ENCODE measurements at regions not wholly inside any gene's neighbourhood (a gene's known extent, or its start where the extent isn't known, plus 50 kb on each side); places are given as distances from the start of the nearest gene placed in this dataset.

- no peak for DNase-seq (ENCODE audit: low read depth in 2 of 2)
Measured at GRCh38 chr4:130479674-130480073, 1383.7 kb downstream of the C4orf33 start.

GRCh38 chr4:130484826-130485225 lies 1388.9 kb downstream of the C4orf33 start:
- DNase-seq (ENCODE audit: low read depth in 2 of 2): no peak

DNA sequence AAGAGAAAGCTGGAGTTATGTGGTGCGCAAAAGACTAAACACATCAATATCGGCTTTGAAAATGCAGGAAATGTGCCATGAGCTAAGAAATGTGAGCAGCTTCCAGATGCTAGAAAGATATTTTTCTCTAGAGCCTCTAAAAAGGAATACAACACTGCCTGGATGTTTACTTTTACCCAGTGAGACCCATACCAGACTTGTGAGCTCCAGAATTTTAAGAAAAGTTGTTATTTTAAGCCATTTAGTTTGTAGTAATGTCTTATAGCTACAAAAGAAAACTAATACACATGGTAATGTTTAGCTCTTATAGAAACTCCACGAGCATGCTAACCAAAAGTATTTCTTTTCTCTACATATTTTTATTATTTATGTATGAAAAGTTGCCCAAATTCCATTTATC lies 1389.4 kb downstream of the C4orf33 start:
- no peak for DNase-seq (ENCODE audit: low read depth in 2 of 2)

DNA sequence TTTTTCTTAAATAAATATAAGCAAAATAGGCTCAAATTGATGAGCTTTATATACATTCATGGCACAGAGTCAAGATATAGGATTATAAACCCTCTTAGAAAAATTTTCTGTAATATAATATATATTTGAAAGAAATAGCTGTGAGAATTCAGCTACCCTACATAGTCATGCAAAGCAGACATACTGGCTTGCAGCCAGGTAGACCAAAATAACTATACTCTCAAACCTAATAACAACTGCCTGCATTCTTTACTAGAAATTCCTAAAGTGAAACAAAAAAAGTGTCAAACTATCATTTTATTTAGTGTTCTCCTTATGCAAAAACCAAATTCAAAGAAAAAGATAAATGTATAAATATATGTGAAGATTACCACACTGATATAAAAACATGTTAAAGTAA lies 1390.2 kb downstream of the C4orf33 start:
- DNase-seq (ENCODE audit: low read depth in 2 of 2): no peak

- DNase-seq (ENCODE audit: low read depth in 2 of 2): no peak
Measured at GRCh38 chr4:130486841-130487240, 1390.9 kb downstream of the C4orf33 start.

GRCh38 chr4:130510661-130511060 lies 1414.7 kb downstream of the C4orf33 start:
- no peak for DNase-seq (ENCODE audit: low read depth in 2 of 2)

GRCh38 chr4:130511776-130512175 lies 1415.8 kb downstream of the C4orf33 start:
- DNase-seq (ENCODE audit: low read depth in 2 of 2): no peak

- no peak for DNase-seq (ENCODE audit: low read depth in 2 of 2)
Measured at GRCh38 chr4:130524057-130524456, 1428.1 kb downstream of the C4orf33 start.

DNA sequence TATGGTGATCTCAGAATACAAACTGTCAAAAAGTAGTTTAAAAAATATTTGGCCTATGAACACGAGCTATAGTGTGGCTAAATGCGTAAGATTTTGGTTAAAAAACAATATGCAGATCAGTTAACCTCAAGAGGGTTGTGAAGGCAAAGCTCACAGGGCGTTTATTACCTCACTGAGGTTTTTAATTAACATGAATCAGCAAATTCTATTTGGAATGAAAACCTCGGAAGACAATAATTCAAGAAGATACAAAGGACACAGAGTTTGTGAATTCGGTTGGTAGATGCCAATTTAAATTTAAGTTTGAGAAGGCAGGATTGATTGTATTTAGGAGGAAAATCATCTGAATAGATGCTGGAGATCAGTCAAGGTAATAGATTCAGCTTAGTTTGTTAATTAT lies 1434.6 kb downstream of the C4orf33 start:
- no peak for DNase-seq (ENCODE audit: low read depth in 2 of 2)

DNA sequence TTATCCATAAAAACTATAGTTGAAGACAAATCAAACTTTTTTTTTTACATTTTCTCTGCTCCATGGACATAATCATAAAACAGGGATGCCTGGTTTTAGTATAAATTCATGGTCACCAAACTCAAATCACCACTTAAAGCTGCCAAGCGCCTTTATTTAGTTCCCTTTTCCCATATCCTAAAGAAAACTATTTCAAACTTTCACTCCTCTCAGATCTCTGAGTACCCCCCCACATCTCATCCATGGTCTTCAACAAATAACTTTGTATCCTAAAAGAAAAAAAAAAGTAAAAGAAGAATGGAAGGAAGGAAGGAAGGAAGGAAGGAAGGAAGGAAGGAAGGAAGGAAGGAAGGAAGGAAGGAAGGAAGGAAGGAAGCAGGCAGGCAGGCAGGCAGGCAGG lies 1438.7 kb downstream of the C4orf33 start:
- no peak for DNase-seq (ENCODE audit: low read depth in 2 of 2)

DNA sequence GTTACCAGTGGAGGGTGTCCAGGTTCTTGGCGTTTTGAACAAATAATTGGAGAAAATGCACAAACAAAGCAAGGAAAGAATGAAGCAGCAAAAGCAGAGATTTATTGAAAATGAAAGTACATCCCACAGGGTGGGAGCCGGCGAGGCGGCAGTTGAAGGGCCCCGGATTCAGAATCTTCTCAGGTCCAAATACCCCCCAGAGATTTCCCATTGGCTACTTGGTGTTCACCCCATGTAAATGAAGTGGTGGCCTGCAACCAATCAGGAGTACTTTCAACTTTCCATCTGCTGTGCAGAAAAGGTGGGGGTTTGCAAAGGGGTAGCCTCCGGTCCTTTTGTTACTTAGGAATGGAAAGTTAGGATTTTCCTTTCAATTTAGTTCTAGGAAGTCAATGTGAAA lies 1447.0 kb downstream of the C4orf33 start:
- DNase-seq (ENCODE audit: low read depth in 2 of 2): no peak

DNA sequence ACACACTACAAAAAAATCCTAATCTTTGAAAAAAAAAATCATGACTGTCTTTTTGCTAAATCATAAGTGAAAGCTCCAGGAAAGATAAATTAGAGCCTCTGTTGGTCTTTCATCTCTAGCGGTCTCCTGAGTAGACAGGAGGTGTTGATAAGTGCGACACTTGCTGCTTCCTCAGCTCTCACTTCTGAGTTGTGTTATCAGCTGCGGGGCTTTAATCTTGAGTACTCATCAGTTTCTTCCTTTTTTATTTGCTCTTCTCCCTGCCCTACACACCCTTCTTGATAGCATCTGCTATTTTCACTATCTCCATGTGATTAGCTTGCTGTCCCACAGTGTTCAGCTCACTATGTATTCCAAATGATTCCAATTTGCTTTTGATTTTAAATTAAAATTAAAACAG lies 1449.2 kb downstream of the C4orf33 start:
- no peak for DNase-seq (ENCODE audit: low read depth in 2 of 2)

DNA sequence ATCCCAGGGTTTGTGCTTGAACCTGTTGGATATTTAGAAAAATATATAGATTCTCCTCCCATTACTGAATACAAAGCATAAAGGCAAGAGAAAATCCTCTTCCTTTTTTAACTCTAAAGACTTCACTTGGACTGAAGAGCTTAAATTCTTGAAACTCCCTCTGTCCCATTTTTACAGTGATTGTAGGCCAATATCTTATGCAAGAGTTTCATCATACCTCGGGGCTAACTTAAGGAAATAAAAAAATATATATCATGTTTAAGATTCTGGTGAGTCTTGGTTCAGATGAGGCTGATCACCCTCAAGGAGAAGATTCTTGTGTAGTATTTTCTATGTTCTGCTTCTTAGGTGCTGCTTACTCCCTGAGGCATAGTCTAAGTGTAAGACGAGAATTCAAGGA lies 1449.6 kb downstream of the C4orf33 start:
- DNase-seq (ENCODE audit: low read depth in 2 of 2): no peak

GRCh38 chr4:130559268-130559667 lies 1463.3 kb downstream of the C4orf33 start:
- no peak for DNase-seq (ENCODE audit: low read depth in 2 of 2)

DNA sequence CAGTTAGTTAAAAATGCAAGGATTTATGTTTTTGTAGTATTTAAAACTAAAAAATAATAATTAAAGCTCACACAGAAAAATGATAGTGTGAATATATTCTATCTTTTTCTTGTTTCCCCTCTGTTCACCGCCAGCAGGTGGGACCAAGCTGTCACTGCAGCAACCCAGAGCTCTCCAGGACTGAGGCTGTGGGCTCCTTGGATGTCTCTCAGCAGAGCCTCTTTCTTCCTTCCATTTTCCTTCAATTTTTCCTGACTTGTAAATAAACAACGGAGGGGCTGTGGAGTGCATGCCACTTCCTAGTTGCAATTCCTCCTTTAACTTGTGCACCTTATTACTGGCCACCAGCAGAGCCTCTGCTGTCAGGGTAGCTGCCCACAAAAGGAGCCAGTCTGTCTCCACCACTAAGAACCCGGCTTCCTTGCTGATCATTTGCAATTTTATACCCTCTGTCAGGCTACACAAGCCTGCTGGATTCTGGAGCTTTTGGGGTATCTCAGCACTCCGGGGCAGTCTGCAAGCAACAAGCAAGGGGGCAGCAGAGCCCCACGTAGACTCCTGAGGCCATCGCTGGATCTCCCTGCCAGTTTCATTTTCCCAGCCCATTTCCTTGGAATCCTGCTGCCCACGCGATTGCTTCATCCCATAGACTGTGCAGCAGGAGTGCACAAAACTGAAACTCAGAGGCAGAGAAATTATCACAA lies 1467.4 kb downstream of the C4orf33 start:
- no peak for DNase-seq (ENCODE audit: low read depth in 2 of 2)

- DNase-seq (ENCODE audit: low read depth in 2 of 2): no peak
Measured at GRCh38 chr4:130563889-130564418, 1468.0 kb downstream of the C4orf33 start.

- DNase-seq (ENCODE audit: low read depth in 2 of 2): no peak
Measured at GRCh38 chr4:130568746-130569145, 1472.8 kb downstream of the C4orf33 start.

DNA sequence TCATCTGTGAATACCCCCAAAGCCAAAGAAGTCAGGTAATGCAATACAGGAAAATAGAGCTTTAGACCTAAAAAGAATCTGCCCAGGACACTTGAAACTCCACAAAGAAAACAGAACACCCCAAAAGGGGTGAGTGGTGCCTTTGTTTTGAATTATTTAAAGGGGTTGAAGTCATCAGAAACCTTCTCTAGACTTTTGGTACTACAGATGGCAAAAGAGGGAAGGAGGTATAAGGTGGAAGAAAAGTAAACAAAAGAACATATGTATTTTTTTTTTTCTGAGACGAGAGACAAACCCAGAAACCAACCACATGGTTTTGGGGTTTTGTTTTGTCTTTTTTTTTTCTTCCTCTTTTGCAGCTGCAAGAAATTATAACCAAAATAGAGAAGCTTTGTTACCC lies 1477.8 kb downstream of the C4orf33 start:
- no peak for DNase-seq (ENCODE audit: low read depth in 2 of 2)

- DNase-seq (ENCODE audit: low read depth in 2 of 2): no peak
Measured at GRCh38 chr4:130574215-130574614, 1478.3 kb downstream of the C4orf33 start.

DNA sequence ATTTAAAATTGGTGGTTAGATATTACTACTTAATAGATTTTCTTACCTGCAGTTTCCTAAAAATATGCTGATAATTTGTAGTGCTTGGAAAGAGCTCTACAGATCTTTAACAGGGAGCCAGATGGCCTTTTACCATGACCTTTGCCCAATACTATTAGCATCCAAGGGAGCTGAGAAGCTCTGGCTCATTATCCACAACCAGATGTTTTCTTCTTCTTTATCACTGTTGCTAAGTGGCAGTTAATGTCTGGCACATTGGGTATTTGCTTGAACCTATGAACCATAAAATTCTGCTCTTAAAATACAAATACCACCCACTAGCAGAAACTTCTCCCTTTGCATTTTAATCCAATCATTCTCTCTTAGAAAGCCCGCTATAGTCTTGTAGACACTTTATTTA lies 1480.3 kb downstream of the C4orf33 start:
- DNase-seq (ENCODE audit: low read depth in 2 of 2): no peak

DNA sequence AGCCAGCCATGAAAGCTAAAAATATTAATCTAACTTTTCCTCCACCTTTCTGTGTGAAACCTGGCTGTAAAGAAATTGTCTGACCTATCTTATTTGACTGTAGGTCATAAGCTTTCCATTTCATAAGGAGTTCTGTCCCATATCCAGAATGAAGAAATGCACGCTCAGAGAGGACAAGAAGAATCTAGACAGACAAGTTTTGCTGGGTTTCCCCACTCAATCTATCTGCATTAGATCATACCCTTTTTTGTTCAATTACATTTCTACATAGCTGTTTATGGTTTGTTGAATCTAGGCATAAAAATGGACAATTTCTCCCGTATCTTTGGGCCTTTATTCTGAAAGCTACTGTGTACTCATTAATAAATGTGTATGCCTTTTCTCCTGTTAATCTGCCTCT lies 1495.1 kb downstream of the C4orf33 start:
- no peak for DNase-seq (ENCODE audit: low read depth in 2 of 2)

DNA sequence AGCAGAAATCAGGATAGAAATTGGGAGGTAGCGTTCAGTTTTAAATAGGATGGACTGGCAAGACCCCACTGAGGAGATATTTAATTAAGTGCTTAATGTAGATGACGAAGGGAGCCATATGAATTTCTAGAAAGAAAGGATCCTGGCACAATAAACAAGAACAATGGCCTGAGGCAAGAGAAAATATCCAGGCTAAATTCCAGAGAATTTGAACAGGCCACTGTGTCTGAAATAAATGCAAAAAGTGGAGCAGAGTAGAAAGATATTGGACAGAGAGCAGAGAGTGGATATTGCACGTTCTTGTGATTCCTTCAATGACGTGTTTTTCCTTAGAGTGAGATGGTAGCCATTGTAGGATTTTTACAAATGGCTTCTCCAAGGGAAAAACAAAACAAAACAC lies 1504.8 kb downstream of the C4orf33 start:
- no peak for DNase-seq (ENCODE audit: low read depth in 2 of 2)

- DNase-seq (ENCODE audit: low read depth in 2 of 2): no peak
Measured at GRCh38 chr4:130603043-130603442, 1507.1 kb downstream of the C4orf33 start.

- no peak for DNase-seq (ENCODE audit: low read depth in 2 of 2)
Measured at GRCh38 chr4:130608121-130608520, 1512.2 kb downstream of the C4orf33 start.

Data from activated CD8-positive, alpha-beta memory T cell treated with anti-CD3 and anti-CD28 coated beads for 4 hours (primary cell).